ENCODE measurements at regions not wholly inside any gene's neighbourhood (a gene's known extent, or its start where the extent isn't known, plus 50 kb on each side); places are given as distances from the start of the nearest gene placed in this dataset.
"Not testable (repeated sequence)": the region's sequence is repeated elsewhere in the genome, so short reads cannot be mapped to it uniquely, and the experiment has no call there.

GRCh38 chr5:36389245-36389644 lies 87.5 kb upstream of the RANBP3L start:
- no peak for DNase-seq (ENCODE audit: low read depth in 1 of 2, low spot score in 1 of 2)

GRCh38 chr5:36390640-36391039 lies 88.9 kb upstream of the RANBP3L start:
- DNase-seq (ENCODE audit: low read depth in 1 of 2, low spot score in 1 of 2): no peak

- no peak for DNase-seq (ENCODE audit: low read depth in 1 of 2, low spot score in 1 of 2)
Observed at GRCh38 chr5:36392186-36392585, 90.5 kb upstream of the RANBP3L start.

GRCh38 chr5:36392818-36393217 lies 91.1 kb upstream of the RANBP3L start:
- DNase-seq (ENCODE audit: low read depth in 1 of 2, low spot score in 1 of 2): no peak

GRCh38 chr5:36393656-36394428 lies 92.1 kb upstream of the RANBP3L start:
- no peak for DNase-seq (ENCODE audit: low read depth in 1 of 2, low spot score in 1 of 2)

- no peak for DNase-seq (ENCODE audit: low read depth in 1 of 2, low spot score in 1 of 2)
Observed at GRCh38 chr5:36395260-36395659, 93.6 kb upstream of the RANBP3L start.

- not testable (repeated sequence) for DNase-seq (ENCODE audit: low read depth in 1 of 2, low spot score in 1 of 2)
Observed at GRCh38 chr5:36395947-36396346, 94.2 kb upstream of the RANBP3L start.

GRCh38 chr5:36396640-36397039 lies 94.9 kb upstream of the RANBP3L start:
- no peak for DNase-seq (ENCODE audit: low read depth in 1 of 2, low spot score in 1 of 2)

GRCh38 chr5:36397901-36398536 lies 96.3 kb upstream of the RANBP3L start:
- DNase-seq (ENCODE audit: low read depth in 1 of 2, low spot score in 1 of 2): no peak

- no peak for DNase-seq (ENCODE audit: low read depth in 1 of 2, low spot score in 1 of 2)
Observed at GRCh38 chr5:36402512-36402906, 100.8 kb upstream of the RANBP3L start.

- DNase-seq (ENCODE audit: low read depth in 1 of 2, low spot score in 1 of 2): no peak
Observed at GRCh38 chr5:36403632-36404311, 102.1 kb upstream of the RANBP3L start.

GRCh38 chr5:36406023-36406422 lies 104.3 kb upstream of the RANBP3L start:
- no peak for DNase-seq (ENCODE audit: low read depth in 1 of 2, low spot score in 1 of 2)

GRCh38 chr5:36407396-36407795 lies 105.7 kb upstream of the RANBP3L start:
- no peak for DNase-seq (ENCODE audit: low read depth in 1 of 2, low spot score in 1 of 2)

- DNase-seq (ENCODE audit: low read depth in 1 of 2, low spot score in 1 of 2): not testable (repeated sequence)
Observed at GRCh38 chr5:36409711-36410110, 108.0 kb upstream of the RANBP3L start.

- not testable (repeated sequence) for DNase-seq (ENCODE audit: low read depth in 1 of 2, low spot score in 1 of 2)
Observed at GRCh38 chr5:36410672-36411071, 109.0 kb upstream of the RANBP3L start.

GRCh38 chr5:36414869-36415282 lies 113.2 kb upstream of the RANBP3L start:
- DNase-seq (ENCODE audit: low read depth in 1 of 2, low spot score in 1 of 2): no peak

- DNase-seq (ENCODE audit: low read depth in 1 of 2, low spot score in 1 of 2): no peak
Observed at GRCh38 chr5:36416605-36417004, 114.9 kb upstream of the RANBP3L start.

- no peak for DNase-seq (ENCODE audit: low read depth in 1 of 2, low spot score in 1 of 2)
Observed at GRCh38 chr5:36417221-36417620, 115.5 kb upstream of the RANBP3L start.

GRCh38 chr5:36417668-36418067 lies 116.0 kb upstream of the RANBP3L start:
- no peak for DNase-seq (ENCODE audit: low read depth in 1 of 2, low spot score in 1 of 2)

GRCh38 chr5:36418152-36418979 lies 116.7 kb upstream of the RANBP3L start:
- DNase-seq (ENCODE audit: low read depth in 1 of 2, low spot score in 1 of 2): no peak

GRCh38 chr5:36421256-36421655 lies 119.6 kb upstream of the RANBP3L start:
- no peak for DNase-seq (ENCODE audit: low read depth in 1 of 2, low spot score in 1 of 2)
